HuH-7.5 (cell line): ENCODE measurements at regions not wholly inside any gene's neighbourhood (a gene's known extent, or its start where the extent isn't known, plus 50 kb on each side); places are given as distances from the start of the nearest gene placed in this dataset.
"Not testable (repeated sequence)": the region's sequence is repeated elsewhere in the genome, so short reads cannot be mapped to it uniquely, and the experiment has no call there.

ENCODE experiments used
- DNase-seq: peaks from one replicate; pipeline ENCODE4 v3.0.0; 2011; ENCODE audit warnings: low spot score

- no peak for DNase-seq
Measured at GRCh38 chr2:83969085-83969484, 490.0 kb downstream of the SUCLG1 start.

DNA sequence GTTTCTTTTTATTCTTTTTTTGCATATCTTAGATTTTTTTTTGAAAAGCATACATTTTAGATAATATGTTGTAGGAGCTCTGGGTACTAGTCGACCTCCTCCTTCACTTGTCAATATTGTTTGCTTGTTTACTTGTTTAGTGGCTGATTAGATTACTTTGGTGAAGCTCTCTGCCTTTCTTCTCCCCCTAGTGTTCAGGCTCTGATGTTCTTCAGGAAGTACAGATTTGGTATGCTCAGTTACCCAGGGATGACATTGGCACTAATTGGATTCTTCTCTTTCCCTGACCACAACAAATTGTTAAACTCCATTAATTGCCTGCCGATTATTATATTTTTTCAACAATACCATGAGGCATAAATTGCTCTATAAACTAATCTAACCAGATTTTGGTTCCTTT is 491.2 kb downstream of the SUCLG1 start:
- no peak for DNase-seq

- not testable (repeated sequence) for DNase-seq
Measured at GRCh38 chr2:83966946-83967345, 492.1 kb downstream of the SUCLG1 start.

DNA sequence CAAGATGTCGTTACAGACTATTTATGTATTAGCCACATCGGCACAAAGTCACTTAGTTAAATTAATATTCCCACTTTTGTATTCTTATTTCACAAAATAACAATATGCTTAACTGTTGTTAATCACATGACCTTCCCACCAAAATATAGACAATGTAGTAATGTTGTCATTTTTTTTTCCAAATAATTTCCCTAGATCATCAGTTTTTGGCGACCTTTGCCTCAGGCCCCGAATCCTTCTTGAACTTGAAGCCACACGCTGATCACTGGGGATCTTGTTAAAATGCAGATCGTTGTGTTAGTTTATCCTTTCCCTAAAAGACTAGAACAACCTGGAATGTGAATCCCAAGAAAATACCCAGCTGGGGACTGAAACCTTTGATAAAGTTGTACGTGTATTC is 497.6 kb downstream of the SUCLG1 start:
- no peak for DNase-seq

DNA sequence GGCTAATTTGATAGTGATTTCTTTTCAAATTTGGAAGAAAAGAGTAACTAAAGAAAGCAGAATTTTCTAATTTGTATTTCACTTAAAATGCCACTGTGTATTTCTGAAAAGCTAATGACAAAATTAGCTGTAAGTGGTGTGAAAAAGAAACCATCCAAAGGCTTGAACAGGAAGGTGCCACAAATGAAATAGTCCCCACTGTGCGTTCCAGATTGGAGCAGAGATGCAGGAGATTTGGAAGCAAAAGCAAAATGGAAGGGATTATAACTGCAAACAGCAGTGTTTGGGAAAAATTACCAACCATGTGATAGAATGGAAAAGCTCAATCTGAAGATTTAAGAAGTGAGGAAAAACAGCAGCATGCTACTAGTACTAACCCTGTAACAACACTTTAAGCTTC is 498.7 kb downstream of the SUCLG1 start:
- no peak for DNase-seq

DNA sequence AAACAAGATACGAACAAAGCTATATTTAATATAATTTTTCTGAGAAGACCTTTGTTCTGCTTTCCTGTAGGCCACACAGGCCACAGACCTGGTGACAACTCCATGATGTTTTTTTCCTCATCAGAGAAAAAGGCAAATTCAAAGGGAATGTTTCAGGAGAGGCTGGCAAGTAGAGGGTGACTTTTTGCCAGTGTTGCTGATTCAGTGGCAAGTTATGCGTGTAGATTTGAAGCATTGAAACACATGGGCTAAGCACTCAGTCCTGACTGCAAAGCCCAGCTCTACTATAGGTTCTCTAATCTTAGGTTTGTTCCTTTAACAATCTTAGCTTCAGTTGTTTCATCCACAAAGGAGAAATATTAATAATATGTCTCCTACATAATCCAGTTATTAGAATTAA is 499.8 kb downstream of the SUCLG1 start:
- no peak for DNase-seq

GRCh38 chr2:83956991-83957390 is 502.1 kb downstream of the SUCLG1 start:
- DNase-seq, result no peak

DNA sequence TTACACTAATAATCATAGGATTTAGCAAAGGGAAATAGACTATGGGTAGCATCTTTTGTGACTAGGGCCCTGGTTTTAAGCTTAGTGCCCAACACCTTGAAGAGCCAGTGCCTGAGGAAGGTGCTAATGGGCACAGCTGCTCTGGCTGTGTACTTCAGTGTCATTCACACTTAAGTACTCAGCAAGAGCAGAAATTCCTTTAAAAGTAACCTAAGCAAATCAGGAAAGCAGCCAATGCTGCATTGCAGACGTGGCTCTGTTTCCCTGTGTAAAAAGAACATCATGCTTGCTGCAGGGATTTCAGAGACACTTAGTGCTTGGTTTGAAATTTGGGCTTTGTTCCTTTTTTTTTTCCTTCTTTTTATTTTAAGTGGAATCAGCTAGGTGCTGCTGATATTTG is 505.4 kb downstream of the SUCLG1 start:
- DNase-seq, result no peak

DNA sequence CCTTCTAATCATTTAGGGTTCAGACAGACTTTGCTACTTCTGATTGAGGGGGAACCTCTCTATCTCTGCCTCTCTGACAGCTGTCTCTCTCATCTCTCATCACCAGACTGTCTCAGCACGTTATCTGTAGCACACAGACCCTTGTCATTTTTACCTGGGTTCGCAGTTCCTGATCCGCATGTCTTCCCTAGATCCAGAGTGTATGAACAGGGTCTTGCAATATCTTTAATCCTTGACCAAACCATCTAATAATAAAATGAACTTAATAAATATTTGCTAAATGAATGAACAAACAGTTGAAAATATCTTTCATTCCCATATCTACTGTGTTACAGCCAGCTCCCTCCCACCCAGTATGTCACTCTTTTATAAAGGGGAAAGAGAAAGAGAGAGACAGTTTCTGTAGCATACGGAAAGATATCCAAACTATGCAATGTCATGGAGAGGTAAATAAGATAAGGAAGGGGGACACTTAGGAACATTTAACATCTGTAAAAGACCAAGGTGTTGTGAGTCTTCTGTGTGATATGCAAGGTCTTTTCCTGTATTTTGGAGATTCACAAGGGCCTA is 507.6 kb downstream of the SUCLG1 start:
- no peak for DNase-seq

- DNase-seq, result no peak
Measured at GRCh38 chr2:83949361-83949760, 509.7 kb downstream of the SUCLG1 start.

GRCh38 chr2:83944191-83944590 is 514.9 kb downstream of the SUCLG1 start:
- DNase-seq, result no peak

GRCh38 chr2:83943265-83943664 is 515.8 kb downstream of the SUCLG1 start:
- no peak for DNase-seq

- no peak for DNase-seq
Measured at GRCh38 chr2:83941886-83942285, 517.2 kb downstream of the SUCLG1 start.

DNA sequence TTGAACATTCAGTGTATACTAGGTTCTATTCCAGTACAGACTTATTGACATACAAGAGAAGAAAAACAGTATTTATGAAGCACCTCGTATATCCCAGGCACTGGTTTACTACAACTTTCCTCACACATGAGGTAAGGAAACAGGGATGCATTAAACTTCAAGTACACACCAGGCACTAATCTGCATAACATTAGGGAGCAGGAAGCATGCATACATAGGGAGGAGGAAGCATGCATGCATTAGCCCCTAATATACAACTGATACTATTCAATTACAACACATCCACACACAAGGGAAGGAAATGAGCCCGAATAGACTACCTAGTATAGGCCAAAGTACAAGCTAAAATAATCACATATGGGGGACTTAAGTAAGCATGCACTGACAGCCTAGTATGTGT is 525.3 kb downstream of the SUCLG1 start:
- no peak for DNase-seq

DNA sequence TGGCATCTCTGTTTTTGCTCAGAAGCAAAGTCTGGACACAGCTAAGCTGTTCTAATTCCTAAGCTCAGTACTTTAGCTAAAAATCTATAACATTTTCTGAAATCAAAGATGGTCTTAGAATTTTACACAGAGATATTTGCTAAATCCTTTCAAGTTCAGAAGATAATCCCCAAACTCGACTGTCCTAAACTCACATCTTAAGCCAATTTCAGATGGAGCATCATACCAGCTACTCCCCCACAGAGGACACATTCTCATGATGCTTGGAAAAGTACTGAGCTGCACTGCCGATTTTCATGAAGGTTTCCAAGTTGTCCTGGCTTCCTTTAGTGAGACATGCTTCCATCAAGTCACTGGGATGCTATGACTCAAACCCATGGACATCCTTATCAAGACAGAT is 535.5 kb downstream of the SUCLG1 start:
- no peak for DNase-seq

DNA sequence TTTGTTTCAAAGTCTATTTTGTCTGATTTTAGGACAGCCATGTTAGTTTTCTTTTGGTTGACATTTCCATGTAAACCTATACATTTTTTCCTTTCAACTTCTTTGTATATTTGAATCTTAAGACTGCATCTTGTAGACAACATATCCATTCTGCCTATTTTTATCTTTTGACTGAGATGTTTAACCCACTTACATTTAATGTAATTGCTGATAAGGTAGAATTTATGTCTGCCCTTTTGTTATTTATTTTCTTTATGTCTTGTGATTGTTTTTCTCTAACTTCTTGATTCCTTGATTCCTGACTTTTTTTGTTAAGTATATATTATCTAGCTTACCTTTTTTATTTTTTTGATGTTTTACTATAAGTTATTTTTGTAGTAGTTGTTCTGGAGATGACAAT is 542.5 kb downstream of the SUCLG1 start:
- DNase-seq, result no peak

DNA sequence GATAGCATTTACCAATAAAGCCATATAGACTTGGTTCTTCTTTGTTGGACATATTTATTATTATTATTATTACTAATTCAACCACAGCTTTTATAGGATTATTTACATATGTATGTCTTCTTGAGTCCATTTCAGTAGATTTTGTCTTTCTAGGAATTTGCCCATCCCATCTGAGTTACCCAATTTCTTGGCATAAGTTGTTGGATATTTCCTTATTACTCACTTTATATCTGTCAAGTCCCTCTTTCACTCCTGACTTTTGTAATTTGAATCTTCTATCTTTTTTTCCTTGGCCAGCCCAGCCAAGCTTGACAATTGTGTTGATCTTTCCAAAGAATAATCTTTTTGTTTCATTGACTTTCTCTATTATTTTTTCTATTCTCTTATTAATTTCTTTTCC is 543.7 kb downstream of the SUCLG1 start:
- no peak for DNase-seq

DNA sequence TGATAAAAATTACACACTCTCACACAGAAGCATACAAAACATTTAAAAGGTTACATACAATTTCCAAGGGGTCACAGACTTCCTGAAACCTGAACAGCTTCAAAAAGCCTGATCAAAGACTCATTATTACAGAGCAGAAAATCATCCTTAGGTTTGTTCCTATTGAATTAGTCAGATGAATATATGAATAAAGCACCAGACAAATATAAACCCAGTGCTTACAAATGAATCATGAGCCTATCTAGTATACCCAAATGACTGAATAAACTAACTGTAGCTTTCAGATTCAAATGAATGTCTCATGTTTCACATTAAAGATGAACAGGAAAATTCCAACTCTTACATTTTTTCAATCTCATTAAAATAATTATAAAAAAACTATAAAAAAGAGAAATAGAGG is 550.3 kb downstream of the SUCLG1 start:
- DNase-seq, result no peak

DNA sequence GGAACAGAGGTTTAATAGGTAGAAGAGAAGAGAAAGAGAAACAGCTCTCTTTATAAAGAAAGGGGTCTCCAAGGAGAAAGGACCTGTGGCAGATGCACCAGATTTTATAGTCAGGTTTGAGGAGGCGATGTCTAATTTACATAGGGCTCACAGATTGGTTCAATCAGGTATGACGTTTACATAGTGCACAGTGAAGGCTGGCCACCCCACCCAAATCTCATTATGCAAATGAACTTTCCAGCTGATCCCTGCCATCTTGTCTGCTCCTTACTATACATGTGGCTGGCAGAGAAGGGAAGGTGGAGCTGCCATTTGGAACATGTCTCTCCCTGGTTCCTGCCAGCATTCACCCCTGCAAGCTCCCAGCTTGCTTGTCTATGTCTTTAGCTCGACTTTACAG is 557.8 kb downstream of the SUCLG1 start:
- DNase-seq, result no peak

GRCh38 chr2:83900862-83901261 is 558.2 kb downstream of the SUCLG1 start:
- no peak for DNase-seq

- no peak for DNase-seq
Measured at GRCh38 chr2:83899271-83899670, 559.8 kb downstream of the SUCLG1 start.

DNA sequence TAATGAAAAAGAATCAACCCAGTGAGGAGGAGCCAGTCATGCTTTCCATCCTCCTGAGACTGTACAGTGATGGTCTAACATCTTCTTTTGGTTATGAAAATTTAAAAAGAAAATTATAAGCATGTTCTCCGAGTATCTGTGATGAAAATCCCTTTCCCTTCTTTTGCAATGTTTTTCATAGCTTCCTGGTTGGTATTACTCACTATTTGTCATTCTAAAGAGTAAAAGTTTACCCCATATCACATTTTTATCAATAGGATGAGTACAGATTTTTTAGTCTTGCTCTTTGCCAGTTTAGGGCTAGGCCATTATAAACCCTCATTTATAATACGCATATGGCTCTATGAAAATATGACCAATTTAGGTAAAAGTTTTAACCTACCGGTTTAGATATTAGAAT is 564.1 kb downstream of the SUCLG1 start:
- no peak for DNase-seq

DNA sequence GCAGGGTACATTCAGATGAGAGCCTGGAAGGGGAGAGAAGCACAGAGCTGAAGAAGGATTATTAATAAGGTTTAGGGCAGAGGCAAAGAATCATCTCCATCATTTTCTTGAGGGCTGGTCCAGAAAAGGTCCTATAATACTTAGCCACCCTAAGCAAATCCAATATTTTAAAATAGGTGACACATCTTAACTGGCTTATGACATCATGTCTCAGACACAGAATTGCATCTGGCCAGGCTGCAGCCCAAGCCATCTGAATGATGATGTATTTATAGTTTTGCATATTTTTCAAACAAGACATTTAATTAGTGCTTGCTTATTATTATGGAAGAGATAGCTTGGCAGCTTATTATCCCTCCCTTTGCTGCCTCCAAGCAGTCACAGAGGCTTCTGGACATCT is 571.3 kb downstream of the SUCLG1 start:
- DNase-seq, result no peak

DNA sequence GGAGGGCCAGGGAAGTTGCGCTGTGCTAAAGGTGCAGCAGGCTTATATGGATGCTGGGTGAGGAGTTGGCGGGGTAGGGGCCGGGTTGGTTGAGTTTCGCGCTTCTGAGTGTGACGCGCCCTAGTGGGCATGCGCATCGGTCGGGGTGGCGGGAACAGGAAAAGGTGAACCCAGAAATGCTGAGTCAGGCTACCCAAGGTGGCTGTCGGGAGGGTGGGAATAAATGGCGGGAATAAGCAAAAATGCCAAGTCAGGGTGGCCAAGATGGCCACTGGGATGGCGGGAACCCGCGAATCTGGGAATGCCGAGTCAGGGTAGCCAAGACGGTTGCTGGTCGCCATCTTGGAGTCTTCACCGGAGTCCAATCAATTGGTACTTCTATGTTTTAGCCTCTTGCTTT is 580.0 kb downstream of the SUCLG1 start:
- DNase-seq, result no peak

GRCh38 chr2:83877261-83877660 is 581.8 kb downstream of the SUCLG1 start:
- DNase-seq, result not testable (repeated sequence)
